ENCODE measurements at regions not wholly inside any gene's neighbourhood (a gene's known extent, or its start where the extent isn't known, plus 50 kb on each side); places are given as distances from the start of the nearest gene placed in this dataset.

GRCh38 chr12:68102731-68103130, 56.8 kb downstream of the IFNG start:
- no peak for DNase-seq

- no peak for DNase-seq
These were observed 57.4 kb downstream of the IFNG start for GRCh38 chr12:68102163-68102562.

GRCh38 chr12:68100241-68100640, 59.3 kb downstream of the IFNG start:
- DNase-seq = no peak

- DNase-seq = no peak
These were observed 60.6 kb downstream of the IFNG start for GRCh38 chr12:68098939-68099338.

GRCh38 chr12:68097386-68097785, 62.2 kb downstream of the IFNG start:
- no peak for DNase-seq

GRCh38 chr12:68094645-68095395, 64.7 kb downstream of the IFNG start:
- no peak for DNase-seq

GRCh38 chr12:68094195-68094594, 65.3 kb downstream of the IFNG start:
- no peak for DNase-seq

GRCh38 chr12:68092976-68093375, 66.6 kb downstream of the IFNG start:
- no peak for DNase-seq

GRCh38 chr12:68089101-68089500, 70.4 kb downstream of the IFNG start:
- DNase-seq = no peak

GRCh38 chr12:68086019-68086603, 73.4 kb downstream of the IFNG start:
- no peak for DNase-seq

GRCh38 chr12:68081561-68081960, 78.0 kb downstream of the IFNG start:
- peak in 1 of 5 donors; percentile 24 for DNase-seq

- DNase-seq = peak in 1 of 5 donors; percentile 66
These were observed 79.0 kb downstream of the IFNG start for GRCh38 chr12:68080577-68080976.

GRCh38 chr12:68078737-68079136, 80.8 kb downstream of the IFNG start:
- no peak for DNase-seq

GRCh38 chr12:68075416-68075815, 84.1 kb downstream of the IFNG start:
- no peak for DNase-seq

- no peak for DNase-seq
These were observed 85.1 kb downstream of the IFNG start for GRCh38 chr12:68074306-68075027.

- DNase-seq = no peak
These were observed 81.7 kb downstream of the IFNG-AS1 start for GRCh38 chr12:68070957-68071356.
